HG03558 (cell line): ENCODE measurements at regions not wholly inside any gene's neighbourhood (a gene's known extent, or its start where the extent isn't known, plus 50 kb on each side); places are given as distances from the start of the nearest gene placed in this dataset.

ENCODE experiments used
- ATAC-seq: cut with Tn5 transposase; IDR thresholded peaks from one replicate; pipeline ENCODE4 v1.9.1; 2021; ENCODE audit warnings: moderate number of reproducible peaks; ENCODE audit not compliant: unreplicated experiment; ENCODE audit errors: extremely low read depth

- ATAC-seq, result no peak
These were observed 238.8 kb downstream of the EDEM1 start for GRCh38 chr3:5426094-5426883.

- ATAC-seq, result no peak
These were observed 239.5 kb downstream of the EDEM1 start for GRCh38 chr3:5427021-5427420.

- ATAC-seq, result no peak
These were observed 240.4 kb downstream of the EDEM1 start for GRCh38 chr3:5427938-5428337.

GRCh38 chr3:5428607-5429516, 241.4 kb downstream of the EDEM1 start:
- ATAC-seq, result peak; percentile 94

- ATAC-seq, result no peak
These were observed 242.0 kb downstream of the EDEM1 start for GRCh38 chr3:5429517-5429890.

GRCh38 chr3:5430701-5431100, 243.2 kb downstream of the EDEM1 start:
- no peak for ATAC-seq

GRCh38 chr3:5431146-5431545, 243.6 kb downstream of the EDEM1 start:
- no peak for ATAC-seq

- ATAC-seq, result no peak
These were observed 244.4 kb downstream of the EDEM1 start for GRCh38 chr3:5431811-5432378.

GRCh38 chr3:5437296-5437782, 249.8 kb downstream of the EDEM1 start:
- ATAC-seq, result no peak

- ATAC-seq, result no peak
These were observed 250.3 kb downstream of the EDEM1 start for GRCh38 chr3:5437783-5438323.

- no peak for ATAC-seq
These were observed 253.9 kb downstream of the EDEM1 start for GRCh38 chr3:5441401-5441800.

GRCh38 chr3:5442106-5442785, 254.7 kb downstream of the EDEM1 start:
- ATAC-seq, result no peak

GRCh38 chr3:5442786-5443138, 255.3 kb downstream of the EDEM1 start:
- ATAC-seq, result no peak

- no peak for ATAC-seq
These were observed 256.7 kb downstream of the EDEM1 start for GRCh38 chr3:5444253-5444652.

GRCh38 chr3:5445676-5446201, 258.2 kb downstream of the EDEM1 start:
- no peak for ATAC-seq

- no peak for ATAC-seq
These were observed 260.7 kb downstream of the EDEM1 start for GRCh38 chr3:5448246-5448645.

- no peak for ATAC-seq
These were observed 261.3 kb downstream of the EDEM1 start for GRCh38 chr3:5448816-5449215.

GRCh38 chr3:5456199-5456598, 268.7 kb downstream of the EDEM1 start:
- no peak for ATAC-seq

GRCh38 chr3:5458526-5458925, 271.0 kb downstream of the EDEM1 start:
- no peak for ATAC-seq

GRCh38 chr3:5462086-5462485, 274.6 kb downstream of the EDEM1 start:
- no peak for ATAC-seq
